Midbrain (tissue), 1 donor: ENCODE measurements at regions not wholly inside any gene's neighbourhood (a gene's known extent, or its start where the extent isn't known, plus 50 kb on each side); places are given as distances from the start of the nearest gene placed in this dataset.
A peak's percentile ranks its signal among the peaks of the same experiment; 100 is the strongest.

Experiments
- DNase-seq: peaks from one replicate; lab custom pipeline; 2025; lab: John Stamatoyannopoulos, UW

DNA sequence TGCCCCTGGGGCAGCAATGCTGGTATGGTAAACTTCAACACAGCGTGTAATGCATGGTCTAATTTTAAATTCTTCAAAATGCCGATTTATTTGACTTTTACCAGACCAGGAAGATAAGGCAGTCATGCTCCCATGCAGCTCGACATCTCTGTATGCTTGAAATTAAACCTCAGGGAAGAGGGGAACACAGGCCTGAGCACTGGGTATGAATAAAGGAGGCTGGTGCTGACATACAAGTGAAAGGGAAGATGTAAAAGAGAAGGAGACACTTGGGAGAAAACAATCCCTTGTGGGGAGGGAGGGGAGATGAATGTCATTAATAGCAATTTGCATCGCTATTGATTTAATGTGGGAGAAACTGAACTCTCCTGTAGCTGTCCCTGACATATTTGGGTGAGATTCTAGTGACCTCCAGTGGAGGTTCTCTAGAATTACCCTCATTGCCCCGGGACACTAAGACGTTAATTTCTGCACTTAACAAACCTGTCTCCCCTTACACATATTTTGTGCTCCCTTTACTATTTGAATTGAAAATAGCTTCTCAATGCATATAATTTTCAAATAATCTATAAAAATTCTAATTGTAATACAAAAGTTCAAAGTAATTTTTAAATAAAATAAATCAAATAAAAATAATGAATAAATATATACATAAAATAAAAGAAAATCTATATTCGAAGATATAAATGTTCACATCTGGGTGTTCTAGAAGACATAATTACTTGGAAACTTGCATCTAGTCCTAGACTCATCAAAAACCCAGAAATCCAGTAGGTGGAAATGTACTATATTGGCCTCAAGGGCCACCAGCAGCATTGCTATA is 283.1 kb downstream of the LMX1A start:
- DNase-seq: peak; percentile 82

DNA sequence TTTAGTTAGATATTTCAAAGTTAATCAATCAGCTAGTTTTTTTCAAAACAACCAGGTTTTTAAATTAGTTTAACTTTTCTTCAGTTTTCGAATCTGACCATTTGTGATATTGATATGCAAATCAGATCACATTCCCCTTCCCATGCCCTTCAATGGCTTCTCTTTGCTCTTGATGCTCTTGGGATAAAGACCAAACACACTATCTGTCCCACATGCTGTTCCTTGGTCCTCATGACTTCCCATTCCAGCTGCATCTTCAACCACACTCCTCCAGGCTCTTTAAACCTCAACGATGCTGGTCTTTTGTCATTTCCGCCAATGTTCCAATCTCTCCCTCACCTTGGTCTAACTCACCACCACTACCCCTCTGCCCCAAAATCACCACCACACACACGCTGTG is 285.8 kb downstream of the LMX1A start:
- DNase-seq: no peak

DNA sequence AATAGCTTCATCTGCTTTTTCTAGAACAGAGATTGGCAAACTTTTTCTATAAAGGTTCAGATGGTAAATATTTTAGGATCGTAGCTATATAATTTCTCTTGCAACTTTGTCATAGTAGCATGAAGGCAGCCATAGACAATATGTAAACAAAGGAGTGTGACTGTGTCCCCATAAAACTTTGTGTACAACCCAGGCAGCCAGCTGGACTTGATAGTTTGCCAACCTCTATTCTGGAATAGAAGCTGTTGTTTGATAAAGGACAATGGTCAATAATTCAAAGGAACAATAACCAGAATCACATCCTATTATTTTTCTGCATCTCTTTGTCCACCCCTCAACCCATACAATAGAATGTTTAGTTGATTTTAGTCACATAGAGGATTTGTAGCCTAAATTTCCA is 286.7 kb downstream of the LMX1A start:
- peak; percentile 88 for DNase-seq

DNA sequence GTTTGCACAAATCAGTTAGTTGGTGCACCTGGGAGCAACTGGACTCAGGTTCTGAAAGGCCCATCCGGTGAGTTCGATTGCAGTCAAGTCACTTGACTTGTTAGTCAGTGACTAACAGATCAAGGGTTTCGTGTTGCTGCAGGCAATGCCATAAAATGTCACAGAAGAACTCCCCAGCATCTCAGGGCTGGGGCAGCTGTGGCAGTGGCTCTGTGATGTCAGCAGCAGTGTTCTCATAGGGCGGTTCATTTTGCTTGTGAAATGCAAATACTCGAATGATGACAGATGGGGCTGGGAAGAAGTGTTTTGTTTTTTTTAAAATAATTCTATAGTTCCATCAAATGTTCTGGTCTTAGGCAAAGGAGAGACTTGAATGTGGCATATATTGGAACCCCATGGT is 287.8 kb downstream of the LMX1A start:
- peak; percentile 65 for DNase-seq

DNA sequence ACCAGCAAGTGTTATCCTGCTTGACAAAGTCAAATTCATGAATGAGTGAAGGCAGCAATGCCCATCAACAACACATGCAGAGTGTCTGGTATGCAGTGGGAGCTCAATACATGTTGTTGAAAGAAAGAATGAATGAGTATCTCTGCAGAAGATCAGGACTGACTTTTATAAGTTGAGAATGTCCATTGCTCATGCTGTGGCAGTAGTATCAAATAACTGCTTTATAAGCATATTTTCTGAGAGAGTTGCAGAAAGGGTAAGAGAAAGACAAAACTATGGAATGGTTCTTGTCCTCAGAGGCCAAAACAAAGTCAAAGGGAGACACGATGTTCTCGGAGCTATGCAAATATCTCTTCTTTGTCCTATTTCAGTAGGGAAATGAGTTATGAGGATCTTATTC is 288.7 kb downstream of the LMX1A start:
- DNase-seq: no peak

DNA sequence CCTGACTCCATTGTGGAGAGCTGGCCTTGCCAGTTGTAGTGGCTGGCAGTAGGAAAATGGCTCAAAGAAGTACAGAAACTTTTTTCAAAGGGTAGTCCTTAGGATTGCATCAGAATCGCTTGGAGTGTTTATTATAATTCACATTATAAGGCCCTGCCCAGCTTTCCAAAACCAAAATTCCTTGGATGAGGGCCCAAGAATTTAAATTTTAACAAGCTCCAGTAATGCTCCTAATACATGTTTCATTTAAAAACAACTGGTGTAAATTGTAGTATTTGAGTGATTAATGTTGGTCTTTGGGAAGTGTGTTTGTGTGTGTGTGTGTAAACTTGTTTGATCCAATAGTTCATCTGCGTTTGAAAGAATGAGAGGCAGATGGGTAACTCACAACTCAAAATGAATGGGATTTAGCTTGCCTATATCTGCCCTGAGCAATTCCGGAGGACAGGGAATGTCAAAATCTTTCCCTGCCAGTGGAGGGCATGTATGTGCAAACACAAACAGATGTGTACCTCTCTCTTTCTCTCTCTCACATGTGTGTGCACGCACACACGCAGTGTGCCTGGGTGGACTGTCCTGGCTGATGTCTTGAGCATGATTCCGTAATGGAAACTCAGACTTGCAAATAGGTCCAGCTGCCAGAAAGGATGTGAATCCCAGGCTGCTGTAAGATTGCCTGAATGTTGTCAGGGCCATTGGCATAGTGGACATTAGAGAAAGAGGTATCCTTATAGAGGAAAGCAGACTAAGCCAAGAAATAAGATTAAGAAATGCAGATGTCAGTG is 293.1 kb downstream of the LMX1A start:
- no peak for DNase-seq

DNA sequence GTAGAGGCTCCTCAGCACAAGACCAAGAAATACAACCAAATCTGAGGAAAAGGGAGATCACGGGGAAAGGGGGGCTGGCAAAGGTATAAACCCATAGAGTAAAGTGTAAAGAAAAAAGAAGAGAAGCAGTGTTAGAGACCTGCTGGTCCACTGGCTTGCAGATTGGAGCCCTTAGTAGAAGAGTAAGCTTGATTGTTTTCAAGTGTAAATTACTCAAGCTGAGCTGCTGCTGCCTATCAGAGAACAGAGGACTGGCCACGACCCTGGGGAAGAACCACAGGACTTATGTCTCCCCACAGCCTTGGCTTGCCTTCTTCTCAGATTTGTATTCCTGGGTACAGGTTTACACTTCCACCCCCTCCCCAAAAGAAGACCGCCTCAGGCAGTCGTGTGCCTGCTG is 294.2 kb downstream of the LMX1A start:
- DNase-seq: no peak

DNA sequence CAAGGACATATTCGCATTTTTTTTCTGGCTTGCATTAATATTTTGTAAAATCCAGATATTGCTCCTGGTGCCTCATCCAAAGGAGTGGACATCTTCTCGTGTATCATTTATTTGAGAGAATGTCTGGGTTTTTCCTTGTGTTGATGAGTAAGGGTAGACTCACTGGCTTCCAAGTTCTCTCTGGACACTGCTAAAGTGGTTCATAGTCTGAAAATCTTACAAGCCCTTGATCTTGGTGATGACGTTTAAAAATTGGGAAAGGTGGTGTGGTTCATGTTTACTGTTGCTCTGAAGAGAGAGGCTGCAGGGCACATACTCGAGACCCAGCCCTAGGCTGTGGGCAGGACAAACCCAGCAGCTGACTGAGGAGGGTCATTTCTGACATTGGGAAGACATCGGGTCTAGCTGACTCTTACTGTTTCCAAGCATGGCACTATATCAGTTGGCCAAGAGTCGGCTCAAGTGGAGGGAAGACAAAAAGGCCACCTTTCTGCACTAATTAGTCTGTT is 296.2 kb downstream of the LMX1A start:
- DNase-seq: no peak

DNA sequence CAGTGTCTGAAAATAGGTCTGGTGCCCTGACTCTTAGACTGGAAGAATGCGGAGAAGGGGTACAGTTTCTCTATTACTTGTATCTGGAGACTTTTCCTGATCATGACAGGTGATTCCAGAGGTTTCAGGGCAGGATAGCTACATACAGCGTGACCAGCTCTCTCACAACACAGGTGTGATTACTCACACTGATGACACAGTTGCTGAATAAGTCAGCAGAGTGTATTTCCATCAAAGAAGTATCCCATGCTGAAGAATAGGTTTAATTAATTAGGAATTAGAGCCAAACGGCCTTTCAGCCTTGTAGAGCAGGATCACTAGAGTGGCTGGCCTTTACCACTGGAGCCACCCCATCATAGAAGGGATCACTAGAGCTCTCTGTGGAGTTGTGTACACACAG is 298.6 kb downstream of the LMX1A start:
- no peak for DNase-seq

DNA sequence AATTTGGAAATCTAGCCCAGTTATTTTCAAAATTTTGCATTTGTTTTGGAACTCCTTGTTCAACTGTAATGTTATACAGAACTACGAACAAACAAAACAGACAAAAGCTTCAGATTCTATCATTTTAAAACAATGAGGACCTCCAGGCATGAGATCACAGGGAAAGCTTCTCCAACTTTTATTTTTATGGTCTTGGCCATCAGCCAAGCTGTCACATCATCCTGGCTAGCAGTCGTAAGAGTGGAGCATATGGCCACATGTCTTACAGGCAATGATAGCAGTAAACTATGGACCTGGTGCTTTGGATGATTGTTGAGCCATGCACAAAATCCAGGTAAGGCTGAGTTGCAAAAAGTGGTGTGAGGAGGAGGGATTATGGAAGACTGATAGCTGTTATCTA is 299.6 kb downstream of the LMX1A start:
- no peak for DNase-seq

DNA sequence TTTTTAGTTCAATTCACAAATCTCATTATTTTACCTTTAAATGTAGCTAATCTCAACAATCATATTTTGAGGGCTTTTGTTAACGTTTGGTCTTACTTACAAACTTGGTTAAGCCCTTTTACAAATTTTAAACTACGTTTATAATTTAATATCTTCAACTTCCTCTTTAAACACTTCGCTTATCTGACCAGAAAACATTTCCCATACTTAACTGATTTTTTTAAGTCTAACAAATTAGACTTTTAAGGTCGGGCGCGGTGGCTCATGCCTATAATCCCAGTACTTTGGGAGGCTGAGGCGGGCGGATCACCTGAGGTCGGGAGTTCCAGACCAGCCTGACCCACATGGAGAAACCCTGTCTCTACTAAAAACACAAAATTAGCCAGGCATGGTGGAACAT is 300.9 kb downstream of the LMX1A start:
- DNase-seq: no peak

DNA sequence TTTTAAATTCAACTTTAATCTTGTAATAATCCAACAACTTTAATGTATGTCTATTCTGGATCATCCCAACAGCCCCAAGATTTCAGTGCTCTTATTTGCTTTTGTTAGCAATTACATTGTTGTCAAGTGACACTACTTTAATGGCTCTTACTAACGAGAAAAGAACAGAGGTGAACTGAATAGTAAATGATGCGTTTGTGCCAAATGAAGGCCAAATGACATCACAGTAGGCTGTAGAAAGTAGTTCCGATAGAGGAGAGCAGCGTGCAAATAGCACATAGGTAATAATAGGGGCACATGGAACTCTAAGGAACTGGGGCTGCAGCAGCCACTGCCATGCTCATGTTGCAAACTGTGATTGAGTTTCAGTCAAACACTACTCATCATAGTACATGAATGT is 301.9 kb downstream of the LMX1A start:
- DNase-seq: no peak

DNA sequence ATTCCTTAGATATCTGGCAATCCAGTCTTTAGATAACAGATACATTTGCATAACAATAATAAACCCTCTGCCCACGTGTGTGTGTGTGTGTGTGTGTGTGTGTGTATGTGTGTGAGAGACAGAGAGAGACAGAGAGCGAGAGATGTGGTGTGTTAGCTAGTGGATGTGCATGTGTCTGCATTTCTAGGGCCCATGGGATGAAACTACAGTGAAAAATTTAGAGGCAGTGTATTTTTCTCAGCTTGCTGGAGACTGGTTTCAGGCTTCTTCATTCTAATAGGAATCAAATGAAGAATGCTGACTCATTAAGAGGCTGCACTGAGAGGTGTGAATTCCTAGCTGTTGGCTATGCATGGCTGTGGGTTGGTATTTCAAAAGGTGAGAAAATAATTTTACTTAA is 303.2 kb downstream of the LMX1A start:
- no peak for DNase-seq

DNA sequence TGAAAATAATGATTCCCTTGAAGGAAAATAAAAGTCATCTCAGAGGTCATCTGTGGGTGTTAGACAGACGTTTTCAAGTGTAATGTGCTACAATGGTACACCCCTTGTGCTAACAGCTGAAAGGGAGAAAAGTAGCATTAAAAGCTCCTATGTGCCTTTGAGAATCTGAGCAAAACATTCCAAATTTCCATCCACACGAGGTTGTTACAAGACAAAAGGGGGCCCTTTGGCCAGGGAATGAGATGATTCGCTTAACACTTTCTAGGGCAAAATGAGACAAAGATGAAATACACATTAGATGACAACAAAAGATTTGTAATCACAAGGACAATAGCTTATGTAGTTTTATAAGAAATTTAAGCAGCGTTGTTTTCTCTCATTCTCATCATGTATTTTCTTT is 303.6 kb downstream of the LMX1A start:
- no peak for DNase-seq

DNA sequence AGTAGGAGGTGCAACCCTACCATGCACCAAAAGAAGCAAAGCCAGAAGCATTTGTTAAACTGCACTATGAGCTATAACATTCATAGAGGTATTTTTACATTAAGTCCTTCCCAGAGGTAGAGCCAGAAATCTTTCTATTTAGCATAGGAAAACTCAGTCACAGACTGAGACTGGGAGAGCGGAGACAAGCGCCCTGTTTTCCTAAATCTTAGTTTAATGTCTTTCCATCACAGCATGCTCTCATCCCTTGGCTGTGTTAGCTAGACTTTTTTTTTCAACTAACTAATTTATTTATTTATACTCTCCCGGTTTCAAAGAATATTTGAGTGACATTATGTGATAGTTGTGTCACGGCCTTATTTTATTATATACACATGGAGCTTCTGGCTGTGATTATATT is 304.1 kb downstream of the LMX1A start:
- DNase-seq: no peak

DNA sequence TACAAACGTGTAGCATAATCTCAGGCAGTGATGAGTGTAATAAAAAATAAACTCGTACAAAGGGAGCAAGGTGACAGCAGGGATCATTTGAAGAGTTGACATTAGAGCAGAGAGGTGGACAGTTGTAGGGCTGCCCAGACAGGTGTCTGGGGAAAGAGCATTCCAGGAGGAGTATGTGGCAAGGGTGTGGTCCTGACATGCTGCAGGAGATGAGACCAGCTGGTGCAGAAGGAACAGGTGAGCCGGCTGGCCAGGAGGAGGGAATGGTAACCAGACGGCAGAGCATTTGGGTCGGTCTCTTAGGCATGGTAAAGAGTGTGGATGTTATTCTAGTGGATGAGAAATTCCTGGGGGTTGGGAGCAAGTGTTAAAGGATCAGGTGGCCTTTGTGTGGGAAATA is 306.3 kb downstream of the LMX1A start:
- DNase-seq: no peak

DNA sequence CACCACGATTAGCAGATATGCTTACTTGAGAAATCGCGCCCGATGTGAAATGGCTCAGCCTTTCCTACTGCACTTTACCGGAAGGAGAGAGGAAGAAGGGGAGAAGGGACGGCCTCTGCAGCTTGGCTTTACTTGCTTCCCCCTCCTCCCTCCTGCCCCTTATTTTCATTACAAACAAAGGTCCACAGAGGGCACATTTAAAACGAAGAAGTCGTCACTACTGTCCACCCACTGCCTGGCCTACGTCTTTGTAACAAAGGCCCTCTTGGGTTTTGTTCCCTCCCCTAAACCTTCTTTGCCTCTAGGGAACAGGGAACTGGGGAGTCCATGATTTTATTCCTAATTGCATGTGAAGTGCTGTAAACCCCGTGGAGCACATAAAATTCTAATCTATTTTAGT is 308.5 kb downstream of the LMX1A start:
- DNase-seq: no peak

DNA sequence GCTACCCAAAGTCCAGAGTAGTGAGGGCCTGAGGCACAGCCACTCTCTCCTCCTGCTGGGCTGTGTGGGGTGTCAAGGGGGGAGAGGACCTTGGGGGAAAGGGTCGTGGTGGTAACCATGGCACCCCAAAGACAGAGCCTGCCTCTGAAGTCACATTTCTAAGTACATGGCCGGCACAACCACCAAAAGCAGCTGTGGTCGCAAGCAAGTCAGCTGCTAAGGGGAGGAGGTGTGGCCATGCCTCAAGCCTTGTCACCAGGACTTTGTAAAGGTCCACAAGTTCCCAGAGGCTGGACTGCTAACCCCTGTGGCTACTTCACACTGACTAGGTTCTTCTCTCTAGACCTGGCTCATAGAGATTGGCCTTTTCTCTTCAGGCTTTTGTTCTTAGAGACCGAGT is 310.6 kb downstream of the LMX1A start:
- DNase-seq: no peak

DNA sequence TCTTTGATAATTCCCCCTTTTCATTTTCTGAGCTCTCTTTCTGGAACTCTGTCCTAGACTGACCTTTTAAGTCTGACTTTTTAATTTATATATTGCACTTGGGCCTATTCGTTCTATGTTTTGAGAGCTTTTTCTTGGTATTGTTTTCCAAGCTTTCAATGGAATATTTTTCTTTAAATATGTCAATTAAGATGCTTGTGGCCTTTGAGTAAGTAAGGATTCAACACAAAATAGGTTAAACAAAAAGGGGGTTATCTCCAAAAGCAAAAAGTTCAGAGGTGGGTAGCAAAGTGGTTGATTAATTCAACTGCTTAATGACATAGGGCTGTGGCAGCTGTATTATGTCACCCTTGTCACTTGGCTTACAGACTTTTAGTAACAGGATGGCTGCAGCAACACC is 315.9 kb downstream of the LMX1A start:
- DNase-seq: no peak

DNA sequence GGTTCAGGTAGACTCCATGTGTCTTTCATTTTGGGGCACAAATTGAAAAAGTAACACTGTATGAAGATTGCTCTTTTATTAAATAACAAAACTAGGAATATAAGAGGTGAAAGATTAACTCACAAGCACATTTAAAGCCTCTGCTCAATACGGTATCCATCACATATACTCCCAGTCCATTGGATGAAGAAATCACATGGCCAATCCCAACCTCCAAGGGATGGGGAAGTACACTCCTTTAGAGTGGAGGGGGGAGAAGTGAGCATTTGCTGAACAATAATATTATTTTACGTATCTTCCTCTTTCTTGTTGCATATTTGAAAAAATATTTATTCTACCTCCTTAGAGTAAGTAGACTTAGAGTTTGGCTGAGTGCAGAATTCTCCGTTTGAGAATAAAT is 316.5 kb downstream of the LMX1A start:
- no peak for DNase-seq

DNA sequence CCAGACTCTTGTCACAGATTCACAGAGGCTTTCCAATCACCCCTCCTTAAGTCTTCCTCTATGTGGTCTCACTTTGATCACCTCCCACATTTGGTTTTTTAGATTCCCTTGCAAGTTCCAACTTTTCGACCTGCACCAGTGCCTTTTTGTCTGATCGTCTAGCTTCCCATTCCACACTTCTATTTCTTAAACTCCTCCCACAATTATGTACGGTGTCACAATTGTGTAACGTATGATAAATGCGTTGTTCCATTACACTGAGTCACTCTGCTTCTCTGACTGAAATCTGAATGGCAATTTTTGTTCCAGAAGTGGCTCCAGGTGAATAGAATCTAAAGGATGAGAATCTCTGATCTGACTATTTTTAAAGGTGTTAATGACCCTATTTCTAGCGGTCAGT is 320.1 kb downstream of the LMX1A start:
- no peak for DNase-seq

DNA sequence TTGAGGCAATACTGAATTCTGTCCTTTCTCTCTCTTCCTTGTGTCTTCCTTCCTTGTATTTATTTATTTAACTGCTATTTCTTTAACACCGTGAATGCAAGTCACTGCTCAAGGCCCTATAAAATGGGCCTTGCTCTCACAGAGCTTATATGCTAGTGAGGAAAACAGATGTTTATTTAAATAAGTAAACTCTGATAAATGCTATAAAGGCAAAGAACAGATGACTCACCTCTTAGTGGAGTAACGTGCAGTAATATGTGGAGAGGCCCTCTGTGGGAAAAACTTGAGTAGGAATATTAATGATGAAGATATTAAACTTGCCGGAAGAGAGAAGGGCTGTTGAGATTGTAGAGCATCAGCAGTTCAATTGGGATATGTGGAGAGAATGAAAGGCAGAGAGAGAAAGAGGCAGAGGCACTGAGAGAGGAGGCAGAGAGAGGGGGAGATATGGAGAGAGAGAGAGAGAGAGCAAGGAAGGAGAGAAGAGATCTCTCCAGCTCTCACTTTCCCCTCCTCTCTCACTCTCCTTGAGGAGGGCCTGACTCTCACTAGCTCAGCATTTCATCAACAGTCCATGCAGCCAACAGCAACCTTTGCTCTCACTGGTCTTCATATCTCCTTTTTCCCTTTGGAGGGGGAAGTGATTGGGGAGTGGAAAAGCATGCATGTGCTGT is 322.2 kb downstream of the LMX1A start:
- no peak for DNase-seq

DNA sequence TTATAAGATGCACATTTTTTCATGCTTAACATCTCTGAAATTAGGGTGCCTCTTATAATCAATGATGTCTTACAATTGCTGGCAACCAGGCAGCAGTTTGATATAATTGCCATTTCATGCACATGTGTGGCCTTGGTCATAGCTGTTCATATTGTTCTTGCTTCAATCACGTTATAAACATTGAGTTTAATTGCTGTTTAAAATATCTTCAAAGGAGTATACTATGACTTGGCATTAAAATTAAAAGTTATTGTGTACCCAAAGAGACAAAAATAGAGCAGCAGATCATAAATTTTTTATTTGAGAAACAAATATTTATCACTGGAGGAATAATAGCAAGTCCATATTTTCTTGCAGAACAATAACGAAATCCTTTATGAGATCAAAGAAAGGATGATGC is 325.5 kb downstream of the LMX1A start:
- DNase-seq: no peak
